ENCODE measurements at regions not wholly inside any gene's neighbourhood (a gene's known extent, or its start where the extent isn't known, plus 50 kb on each side); places are given as distances from the start of the nearest gene placed in this dataset.

- no peaks in the 10 kb centered on the region for H3K4me1 Mint-ChIP-seq
- H3K4me2 ChIP-seq (replicated peaks; ENCODE audit: extremely low read depth, low read length, poor library complexity, severe bottlenecking) = no peak overlapping the region
- H3K27me3 Mint-ChIP-seq (ENCODE audit: low read depth in 3 of 3) = peaks cover 0 to 6% (median 0%) of the 10 kb centered on the region in 3 donors
- no peak overlapping the region for H3K27ac ChIP-seq (ENCODE audit: low read depth in 1 of 2, low read length in 2 of 2)
- no peak for TF ChIP-seq CTCF (IDR thresholded peaks at IDR 0.05)
- no peak overlapping the region for H3K27ac Mint-ChIP-seq
- no peak overlapping the region for H3K4me3 ChIP-seq (replicated peaks in 1 of 3; ENCODE audit: low read depth in 2 of 3, low read length in 3 of 3)
- H3K36me3 Mint-ChIP-seq = no peaks in the 10 kb centered on the region
- no peaks in the 10 kb centered on the region for H3K79me2 ChIP-seq (ENCODE audit: insufficient read depth, low read length)
- DNase-seq = no peak
- intact Hi-C loops (cut with micrococcal nuclease) = no loop called here
- 67% methylated on average over 1 of the region's 4 CpGs for WGBS (ENCODE audit: insufficient coverage)
- H3K27me3 ChIP-seq (ENCODE audit: control insufficient read depth in 2 of 2, insufficient read depth in 2 of 2, low read length in 2 of 2) = no peaks in the 10 kb centered on the region
- H3K9me3 Mint-ChIP-seq = peaks cover 0 to 10% (median 5%) of the 10 kb centered on the region in 7 donors
- H3K9me3 ChIP-seq (replicated peaks in 1 of 2; ENCODE audit: control insufficient read depth in 1 of 2, insufficient read depth in 1 of 2, low read length in 2 of 2) = peaks cover 0 to 9% of the 10 kb centered on the region in 2 donors
- no peaks in the 10 kb centered on the region for H3K36me3 ChIP-seq (replicated peaks in 1 of 2; ENCODE audit: control insufficient read depth in 1 of 2, insufficient read depth in 2 of 2, low read length in 2 of 2)
- no peak overlapping the region for H3K9ac ChIP-seq (ENCODE audit: insufficient read depth, low read length, poor library complexity, severe bottlenecking)
- H3K4me1 ChIP-seq (ENCODE audit: control insufficient read depth in 1 of 2, insufficient read depth in 2 of 2, low read length in 2 of 2) = no peaks in the 10 kb centered on the region
- H4K20me1 ChIP-seq (ENCODE audit: insufficient read depth, low read length) = no peaks in the 10 kb centered on the region
- no peak overlapping the region for H3K4me3 Mint-ChIP-seq
- no peak overlapping the region for H2AFZ ChIP-seq (ENCODE audit: insufficient read depth, low read depth, low read length, poor library complexity, severe bottlenecking)
Observed at GRCh38 chr19:30978639-30979038, 370.6 kb downstream of the TSHZ3 start.

- no peaks in the 10 kb centered on the region for H3K4me1 ChIP-seq (ENCODE audit: control insufficient read depth in 1 of 2, insufficient read depth in 2 of 2, low read length in 2 of 2)
- intact Hi-C loops (cut with micrococcal nuclease) = no loop called here
- no peak overlapping the region for H3K4me3 Mint-ChIP-seq
- no peak overlapping the region for H3K9ac ChIP-seq (ENCODE audit: insufficient read depth, low read length, poor library complexity, severe bottlenecking)
- DNase-seq = no peak
- H4K20me1 ChIP-seq (ENCODE audit: insufficient read depth, low read length) = no peaks in the 10 kb centered on the region
- no peak overlapping the region for H3K27ac Mint-ChIP-seq
- no CpG with 5 or more reads among the region's 2 CpGs for WGBS (ENCODE audit: insufficient coverage)
- H3K27ac ChIP-seq (ENCODE audit: low read depth in 1 of 2, low read length in 2 of 2) = no peak overlapping the region
- H3K36me3 ChIP-seq (replicated peaks in 1 of 2; ENCODE audit: control insufficient read depth in 1 of 2, insufficient read depth in 2 of 2, low read length in 2 of 2) = no peaks in the 10 kb centered on the region
- no peaks in the 10 kb centered on the region for H3K79me2 ChIP-seq (ENCODE audit: insufficient read depth, low read length)
- no peaks in the 10 kb centered on the region for H3K27me3 ChIP-seq (ENCODE audit: control insufficient read depth in 2 of 2, insufficient read depth in 2 of 2, low read length in 2 of 2)
- H3K4me1 Mint-ChIP-seq = no peaks in the 10 kb centered on the region
- H3K4me2 ChIP-seq (replicated peaks; ENCODE audit: extremely low read depth, low read length, poor library complexity, severe bottlenecking) = no peak overlapping the region
- H3K9me3 ChIP-seq (replicated peaks in 1 of 2; ENCODE audit: control insufficient read depth in 1 of 2, insufficient read depth in 1 of 2, low read length in 2 of 2) = peaks cover 0 to 4% of the 10 kb centered on the region in 2 donors
- H3K4me3 ChIP-seq (replicated peaks in 1 of 3; ENCODE audit: low read depth in 2 of 3, low read length in 3 of 3) = no peak overlapping the region
- peaks cover 0 to 5% (median 0%) of the 10 kb centered on the region in 7 donors for H3K9me3 Mint-ChIP-seq
- peaks cover 0 to 5% (median 1%) of the 10 kb centered on the region in 3 donors for H3K27me3 Mint-ChIP-seq (ENCODE audit: low read depth in 3 of 3)
- no peak overlapping the region for H2AFZ ChIP-seq (ENCODE audit: insufficient read depth, low read depth, low read length, poor library complexity, severe bottlenecking)
- no peak for TF ChIP-seq CTCF (IDR thresholded peaks at IDR 0.05)
- H3K36me3 Mint-ChIP-seq = no peaks in the 10 kb centered on the region
Observed at GRCh38 chr19:30969591-30969990, 379.6 kb downstream of the TSHZ3 start.
